ENCODE measurements at regions not wholly inside any gene's neighbourhood (a gene's known extent, or its start where the extent isn't known, plus 50 kb on each side); places are given as distances from the start of the nearest gene placed in this dataset.

DNA sequence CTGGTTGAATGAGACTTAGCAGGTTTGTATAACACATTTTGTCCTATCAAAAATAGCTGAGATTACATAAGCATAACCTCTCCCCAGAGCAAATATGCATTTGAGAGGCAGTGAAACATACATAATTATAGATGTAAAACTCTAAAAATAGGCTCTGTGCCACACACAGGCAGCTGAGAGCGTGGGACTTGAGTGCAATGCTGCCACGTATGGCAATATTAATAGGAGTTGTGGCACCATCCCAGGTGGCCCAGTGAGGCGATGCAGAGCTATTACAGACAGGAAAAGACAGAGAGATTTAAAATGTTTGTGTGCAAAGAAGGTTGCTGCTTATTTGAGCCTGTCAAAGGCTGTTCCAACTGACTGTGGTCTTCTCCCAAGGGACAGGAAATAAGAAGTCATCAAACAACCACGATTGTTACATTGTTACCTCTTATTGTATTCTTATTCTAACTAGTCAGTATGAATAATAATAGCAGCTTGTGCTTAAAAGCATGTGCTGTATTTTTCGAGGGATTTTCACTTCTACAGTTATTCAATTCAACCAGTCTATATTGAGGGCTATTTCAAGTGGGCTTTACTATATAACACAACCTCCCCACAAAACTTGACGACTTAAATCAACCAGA, 116.5 kb downstream of the SALL1 start:
- Histone ChIP-seq H3K4me2 (ENCODE audit: insufficient read depth, low read length) (no peak overlapping the region), H3K27me3 (ENCODE audit: insufficient read depth, low read length, poor library complexity) (no peaks in the 10 kb centered on the region), H3K36me3 (ENCODE audit: insufficient read depth, low read length) (no peaks in the 10 kb centered on the region), H3K9me3 (ENCODE audit: insufficient read depth, low read length, severe bottlenecking) (no peaks in the 10 kb centered on the region), H3K9ac (ENCODE audit: low read depth, low read length) (no peak overlapping the region), H4K20me1 (ENCODE audit: insufficient read depth, low read length) (no peaks in the 10 kb centered on the region), H3K27ac (ENCODE audit: low read length) (no peak overlapping the region), H3K4me1 (ENCODE audit: insufficient read depth, low read length) (0 out of 2 replicates have a peak, but pooled peaks cover 4% of the 10 kb centered on the region), H3K4me3 (ENCODE audit: low read depth in 1 of 2, low read length in 2 of 2) (no peak overlapping the region), H3K79me2 (ENCODE audit: insufficient read depth, low read length) (no peaks in the 10 kb centered on the region), H2AFZ (ENCODE audit: low read depth, low read length) (no peak overlapping the region)
- no peak for DNase-seq
- ATAC-seq (ENCODE audit: insufficient read depth, low read depth): peak; percentile 61
- no peak for TF ChIP-seq EZH2 (IDR thresholded peaks at IDR 0.05; ENCODE audit: borderline replicate concordance, low read depth, low read length, severe bottlenecking)

GRCh38 chr16:51031598-51031997, 119.5 kb downstream of the SALL1 start:
- H3K9me3 ChIP-seq (ENCODE audit: insufficient read depth, low read length, severe bottlenecking): no peaks in the 10 kb centered on the region
- H3K79me2 ChIP-seq (ENCODE audit: insufficient read depth, low read length): no peaks in the 10 kb centered on the region
- no peak overlapping the region for H3K27ac ChIP-seq (ENCODE audit: low read length)
- no peaks in the 10 kb centered on the region for H3K36me3 ChIP-seq (ENCODE audit: insufficient read depth, low read length)
- no peaks in the 10 kb centered on the region for H4K20me1 ChIP-seq (ENCODE audit: insufficient read depth, low read length)
- no peaks in the 10 kb centered on the region for H3K27me3 ChIP-seq (ENCODE audit: insufficient read depth, low read length, poor library complexity)
- DNase-seq (no peak), ATAC-seq (ENCODE audit: insufficient read depth, low read depth) (no peak)
- no peak overlapping the region for H3K4me2 ChIP-seq (ENCODE audit: insufficient read depth, low read length)
- H3K4me3 ChIP-seq (ENCODE audit: low read depth in 1 of 2, low read length in 2 of 2): no peak overlapping the region
- no peak for TF ChIP-seq CTCF (IDR thresholded peaks at IDR 0.05; ENCODE audit: borderline replicate concordance, extremely low read depth, low read length, poor library complexity, severe bottlenecking)
- no peak for TF ChIP-seq EZH2 (IDR thresholded peaks at IDR 0.05; ENCODE audit: borderline replicate concordance, low read depth, low read length, severe bottlenecking)
- H3K4me1 ChIP-seq (ENCODE audit: insufficient read depth, low read length): 0 out of 2 replicates have a peak, but pooled peaks cover 4% of the 10 kb centered on the region
- H2AFZ ChIP-seq (ENCODE audit: low read depth, low read length): no peak overlapping the region
- no peak overlapping the region for H3K9ac ChIP-seq (ENCODE audit: low read depth, low read length)

- Histone ChIP-seq H3K27me3 (ENCODE audit: insufficient read depth, low read length, poor library complexity) (no peaks in the 10 kb centered on the region), H3K9ac (ENCODE audit: low read depth, low read length) (no peak overlapping the region), H3K79me2 (ENCODE audit: insufficient read depth, low read length) (no peaks in the 10 kb centered on the region), H3K4me2 (ENCODE audit: insufficient read depth, low read length) (no peak overlapping the region), H3K27ac (ENCODE audit: low read length) (no peak overlapping the region), H3K4me3 (ENCODE audit: low read depth in 1 of 2, low read length in 2 of 2) (no peak overlapping the region), H3K36me3 (ENCODE audit: insufficient read depth, low read length) (no peaks in the 10 kb centered on the region), H4K20me1 (ENCODE audit: insufficient read depth, low read length) (no peaks in the 10 kb centered on the region), H2AFZ (ENCODE audit: low read depth, low read length) (no peak overlapping the region), H3K4me1 (ENCODE audit: insufficient read depth, low read length) (0 out of 2 replicates have a peak, but pooled peaks cover 4% of the 10 kb centered on the region), H3K9me3 (ENCODE audit: insufficient read depth, low read length, severe bottlenecking) (no peaks in the 10 kb centered on the region)
- no peak for TF ChIP-seq CTCF (IDR thresholded peaks at IDR 0.05; ENCODE audit: borderline replicate concordance, extremely low read depth, low read length, poor library complexity, severe bottlenecking)
- no peak for TF ChIP-seq EZH2 (IDR thresholded peaks at IDR 0.05; ENCODE audit: borderline replicate concordance, low read depth, low read length, severe bottlenecking)
- no peak for ATAC-seq (ENCODE audit: insufficient read depth, low read depth)
- no peak for DNase-seq
Measured at GRCh38 chr16:51030516-51030915, 120.6 kb downstream of the SALL1 start.

GRCh38 chr16:51025588-51026290, 125.3 kb downstream of the SALL1 start:
- Histone ChIP-seq H2AFZ (ENCODE audit: low read depth, low read length) (no peak overlapping the region), H3K9me3 (ENCODE audit: insufficient read depth, low read length, severe bottlenecking) (no peaks in the 10 kb centered on the region), H4K20me1 (ENCODE audit: insufficient read depth, low read length) (no peaks in the 10 kb centered on the region), H3K9ac (ENCODE audit: low read depth, low read length) (no peak overlapping the region), H3K4me2 (ENCODE audit: insufficient read depth, low read length) (no peak overlapping the region), H3K27me3 (ENCODE audit: insufficient read depth, low read length, poor library complexity) (no peaks in the 10 kb centered on the region), H3K79me2 (ENCODE audit: insufficient read depth, low read length) (no peaks in the 10 kb centered on the region), H3K4me1 (ENCODE audit: insufficient read depth, low read length) (no peaks in the 10 kb centered on the region), H3K36me3 (ENCODE audit: insufficient read depth, low read length) (no peaks in the 10 kb centered on the region), H3K27ac (ENCODE audit: low read length) (no peak overlapping the region), H3K4me3 (ENCODE audit: low read depth in 1 of 2, low read length in 2 of 2) (no peak overlapping the region)
- ATAC-seq (ENCODE audit: insufficient read depth, low read depth): no peak
- no peak for DNase-seq
- TF ChIP-seq EZH2 (IDR thresholded peaks at IDR 0.05; ENCODE audit: borderline replicate concordance, low read depth, low read length, severe bottlenecking): no peak
- no peak for TF ChIP-seq CTCF (IDR thresholded peaks at IDR 0.05; ENCODE audit: borderline replicate concordance, extremely low read depth, low read length, poor library complexity, severe bottlenecking)

All from DND-41 (cell line).